HG03520 (cell line): ENCODE measurements at regions not wholly inside any gene's neighbourhood (a gene's known extent, or its start where the extent isn't known, plus 50 kb on each side); places are given as distances from the start of the nearest gene placed in this dataset.

ENCODE experiments used
- ATAC-seq: cut with Tn5 transposase; IDR thresholded peaks from one replicate; pipeline ENCODE4 v1.9.1; 2021; ENCODE audit warnings: mild to moderate bottlenecking, moderate library complexity; ENCODE audit not compliant: unreplicated experiment

DNA sequence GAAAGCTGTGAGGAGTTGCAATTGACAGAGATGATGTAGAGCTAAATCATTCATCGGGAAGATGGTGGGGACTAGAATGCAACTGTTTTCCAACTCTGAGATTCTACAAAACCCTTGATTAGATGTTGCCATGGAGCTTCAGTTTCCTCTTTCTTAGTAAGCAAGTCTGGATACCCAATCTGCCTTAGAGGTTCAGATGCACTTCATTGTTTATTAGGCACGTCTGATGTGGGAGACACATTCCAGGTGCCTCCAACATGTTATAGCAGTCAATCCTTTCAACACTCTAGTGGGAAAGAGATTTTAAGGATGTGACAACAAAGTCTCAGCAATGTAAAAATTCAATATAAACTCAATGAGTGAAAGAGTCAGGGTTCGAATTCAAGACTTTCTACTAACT is 291.3 kb upstream of the PHYHIPL start:
- no peak for ATAC-seq

DNA sequence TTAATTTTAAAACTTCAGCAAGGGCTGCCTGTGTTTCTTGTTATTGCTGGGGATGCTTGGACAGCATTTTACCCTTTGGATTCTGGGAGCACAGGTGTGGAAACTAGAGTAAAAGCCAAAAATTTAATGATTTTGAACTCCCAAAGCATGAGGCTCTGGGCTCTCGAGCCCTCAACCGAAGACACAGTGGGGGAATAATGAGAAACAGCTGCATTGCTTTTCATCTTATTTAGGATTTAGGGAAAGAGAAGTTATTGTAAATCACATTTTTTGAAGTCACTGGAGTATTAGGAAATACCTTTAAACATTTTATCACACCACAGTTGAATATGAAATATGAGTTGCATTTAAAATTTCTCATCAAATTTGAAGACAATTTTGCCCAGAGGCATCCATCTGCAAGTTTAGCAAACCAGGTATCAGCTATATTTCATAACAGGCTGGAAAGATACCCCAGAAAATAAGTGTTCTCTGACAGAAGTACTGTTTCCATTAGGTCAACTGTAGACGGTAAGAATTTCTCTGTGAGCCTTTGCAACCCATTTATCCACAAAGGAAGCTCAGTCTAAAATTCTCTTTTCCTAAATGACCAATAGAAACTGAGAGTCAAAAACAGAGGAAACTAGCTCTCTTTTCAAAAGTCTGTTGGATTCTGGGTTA is 290.6 kb upstream of the PHYHIPL start:
- no peak for ATAC-seq

- no peak for ATAC-seq
Observed at GRCh38 chr10:58886406-58886805, 290.0 kb upstream of the PHYHIPL start.

- ATAC-seq = no peak
Observed at GRCh38 chr10:58887474-58887873, 289.0 kb upstream of the PHYHIPL start.

- ATAC-seq = no peak
Observed at GRCh38 chr10:58888957-58889356, 287.5 kb upstream of the PHYHIPL start.

- no peak for ATAC-seq
Observed at GRCh38 chr10:58892031-58892531, 284.4 kb upstream of the PHYHIPL start.

- ATAC-seq = no peak
Observed at GRCh38 chr10:58894929-58895328, 281.5 kb upstream of the PHYHIPL start.

- ATAC-seq = no peak
Observed at GRCh38 chr10:58896229-58896628, 280.2 kb upstream of the PHYHIPL start.

- no peak for ATAC-seq
Observed at GRCh38 chr10:58897236-58897635, 279.2 kb upstream of the PHYHIPL start.

DNA sequence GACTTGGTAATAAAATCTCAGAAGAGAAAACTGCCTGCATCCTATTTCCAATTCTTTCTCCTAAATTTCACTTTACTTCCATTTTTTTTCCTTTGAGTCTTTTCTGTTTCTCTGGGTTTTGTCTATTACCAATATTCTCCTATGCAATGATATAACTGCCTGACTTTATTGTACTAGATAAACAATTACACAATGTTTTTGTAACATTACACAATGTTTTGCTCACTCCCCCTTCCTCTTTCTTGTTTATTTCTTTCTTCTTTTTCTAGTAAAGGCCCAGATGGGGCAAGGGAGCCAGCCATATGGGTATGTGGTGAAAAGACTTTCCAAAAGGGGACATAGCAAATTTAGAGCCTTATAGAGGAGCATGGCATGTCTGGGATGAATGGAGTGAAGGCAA is 278.7 kb upstream of the PHYHIPL start:
- no peak for ATAC-seq

DNA sequence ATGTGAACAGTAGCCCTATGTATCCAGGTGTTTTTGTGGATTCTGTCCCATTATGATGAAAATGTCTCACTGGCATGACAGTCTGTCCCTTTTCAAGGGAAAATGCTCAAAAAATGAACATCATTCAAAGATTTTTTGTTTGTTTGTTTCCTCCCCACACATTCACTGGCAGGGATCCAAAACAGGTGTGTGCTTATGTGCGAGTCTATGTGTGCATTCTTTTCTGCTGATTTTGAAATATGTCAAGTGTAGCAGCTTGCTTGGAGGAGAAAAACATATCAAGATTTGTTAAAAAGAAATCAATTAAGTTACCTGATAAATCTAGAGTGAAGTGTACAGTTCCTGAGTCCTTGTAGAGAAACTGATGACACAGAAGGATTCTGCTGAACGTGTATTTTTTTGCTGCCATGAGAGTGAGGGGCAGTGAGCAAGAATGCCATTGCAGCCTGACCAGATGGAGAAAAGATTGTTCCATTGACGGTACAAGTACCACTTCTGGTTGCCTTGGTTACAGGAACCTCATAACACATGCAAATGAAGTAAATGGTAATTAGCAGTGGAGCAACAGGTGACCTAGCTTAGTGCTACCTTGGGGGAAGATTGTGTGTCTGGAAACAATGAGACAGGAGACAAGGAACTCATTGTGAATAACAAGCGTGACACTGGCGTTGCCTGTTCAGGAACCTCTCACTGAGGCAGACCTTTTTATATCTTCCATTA is 277.4 kb upstream of the PHYHIPL start:
- ATAC-seq = no peak

DNA sequence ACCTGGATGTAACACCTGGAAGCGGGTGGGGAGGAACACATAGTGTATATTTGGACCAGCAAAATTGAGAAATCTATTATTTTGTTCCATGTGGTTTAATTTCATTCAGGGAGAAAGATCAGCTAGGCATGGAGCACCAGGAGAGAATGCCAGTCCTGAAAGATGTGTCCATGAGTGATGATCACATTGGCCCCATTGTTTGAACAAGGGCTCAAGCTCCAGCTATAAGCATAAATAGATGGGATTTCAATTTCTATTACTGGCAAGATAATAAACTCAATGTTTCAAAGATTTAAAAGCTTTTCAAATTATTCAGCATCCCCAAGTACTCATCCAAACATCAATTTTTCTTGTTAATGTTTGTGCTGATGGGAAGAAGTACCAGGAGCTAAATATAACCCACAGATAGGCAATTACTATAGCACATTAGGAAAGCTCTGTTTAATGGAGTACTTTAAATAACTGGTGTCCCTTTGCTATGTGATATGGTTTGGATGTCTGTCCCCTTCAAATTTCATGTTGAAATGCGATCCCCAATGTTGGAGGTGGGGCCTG is 275.3 kb upstream of the PHYHIPL start:
- ATAC-seq = no peak

- no peak for ATAC-seq
Observed at GRCh38 chr10:58903071-58903470, 273.4 kb upstream of the PHYHIPL start.

GRCh38 chr10:58909881-58910280 is 266.6 kb upstream of the PHYHIPL start:
- ATAC-seq = no peak

DNA sequence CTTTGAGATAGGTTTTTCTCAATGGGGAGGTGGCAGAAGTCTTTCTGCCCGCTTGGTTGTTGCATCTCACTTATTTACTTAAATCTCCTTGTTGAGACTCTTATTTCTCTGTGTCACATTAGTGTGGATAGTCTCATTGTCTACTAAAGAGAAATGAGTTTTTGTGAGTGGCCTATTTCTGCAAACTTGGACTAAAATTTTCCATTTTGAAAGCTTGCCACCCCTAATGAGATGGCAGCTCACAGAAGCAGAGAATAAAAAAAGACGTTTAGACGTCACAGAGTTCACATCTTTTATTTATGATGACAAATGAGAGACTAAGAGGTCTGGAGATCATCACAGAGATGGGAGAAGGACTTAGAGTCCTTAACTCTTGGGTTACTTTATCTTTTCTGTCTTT is 262.7 kb upstream of the PHYHIPL start:
- no peak for ATAC-seq

GRCh38 chr10:58918887-58919286 is 257.6 kb upstream of the PHYHIPL start:
- no peak for ATAC-seq

DNA sequence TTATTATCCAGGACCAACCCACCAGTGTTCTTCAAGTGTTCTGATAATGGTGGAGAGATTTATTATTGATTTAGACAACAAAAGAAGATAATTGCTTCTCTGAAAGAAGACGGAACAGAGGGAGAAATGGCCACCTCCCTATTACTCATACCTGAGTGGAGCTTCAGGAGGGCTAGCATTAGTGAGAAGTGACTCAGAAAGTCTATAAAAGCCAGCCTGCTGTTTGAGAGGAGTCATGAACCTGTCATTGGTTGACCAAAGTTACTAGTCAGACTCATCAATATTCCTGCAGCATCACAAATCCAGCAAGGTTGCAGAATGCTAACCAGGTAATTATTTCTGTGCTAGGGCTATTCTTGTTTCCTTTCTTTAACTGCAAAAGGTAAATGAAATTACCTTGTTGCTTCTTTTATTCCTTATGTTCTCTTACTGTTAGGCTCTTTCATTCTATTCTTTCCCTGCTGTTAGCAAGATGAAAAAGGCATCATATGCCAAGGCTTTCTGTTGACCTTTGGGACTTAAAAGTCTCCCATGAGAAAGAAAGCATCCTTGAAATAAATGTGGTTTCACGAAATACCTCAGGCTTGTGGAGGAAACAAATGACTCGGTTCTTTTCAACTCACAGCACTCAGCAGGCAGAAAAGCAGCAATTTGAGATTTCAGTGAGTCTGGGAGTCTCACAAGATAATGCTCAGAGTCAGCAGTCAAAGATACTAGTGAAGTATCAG is 256.4 kb upstream of the PHYHIPL start:
- no peak for ATAC-seq

GRCh38 chr10:58920655-58921003 is 255.8 kb upstream of the PHYHIPL start:
- no peak for ATAC-seq

GRCh38 chr10:58921421-58921855 is 255.0 kb upstream of the PHYHIPL start:
- no peak for ATAC-seq

DNA sequence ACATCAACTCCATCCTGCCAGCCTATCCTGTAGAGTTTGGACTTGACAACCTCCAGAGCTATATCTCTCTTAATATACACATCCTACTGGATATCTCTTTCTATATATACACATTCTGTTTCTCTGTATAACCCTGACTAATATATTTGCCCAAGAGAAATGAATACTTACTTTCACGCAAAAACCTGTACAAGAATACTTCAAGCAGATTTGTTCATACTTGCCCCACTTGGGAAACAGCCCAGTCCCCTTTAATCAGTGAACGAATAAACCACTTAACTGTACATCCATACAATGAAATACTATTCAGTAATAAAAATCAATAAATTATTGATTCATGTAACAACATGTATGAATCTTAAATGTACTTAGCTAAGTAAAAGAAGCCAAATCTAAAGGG is 251.1 kb upstream of the PHYHIPL start:
- no peak for ATAC-seq

- no peak for ATAC-seq
Observed at GRCh38 chr10:58930500-58930899, 245.9 kb upstream of the PHYHIPL start.

- no peak for ATAC-seq
Observed at GRCh38 chr10:58932126-58932525, 244.3 kb upstream of the PHYHIPL start.
